SJSA1 (cell line): ENCODE measurements at regions not wholly inside any gene's neighbourhood (a gene's known extent, or its start where the extent isn't known, plus 50 kb on each side); places are given as distances from the start of the nearest gene placed in this dataset.

Source experiments
- DNase-seq, 2 experiments: peaks; one replicate each; pipeline ENCODE4 v3.0.0-alpha.2; 2015 to 2020; ENCODE audit warnings: low spot score in 2 of 2, low read depth in 1 of 2
- H3K27ac ChIP-seq: fragments of 250-450 bp; sonication (Bioruptor Pico); 2 replicates; pipeline ENCODE4 v1.5.1; 2020; ENCODE audit warnings: mild to moderate bottlenecking, moderate library complexity
- H3K27me3 ChIP-seq: fragments of 250-450 bp; sonication (Bioruptor Pico); replicated peaks from 2 replicates; pipeline ENCODE4 v1.5.1; 2020; ENCODE audit warnings: mild to moderate bottlenecking, moderate library complexity
- H3K36me3 ChIP-seq: fragments of 250-450 bp; sonication (Bioruptor Pico); 2 replicates; pipeline ENCODE4 v1.5.1; 2020; ENCODE audit warnings: mild to moderate bottlenecking
- H3K4me1 ChIP-seq: fragments of 250-450 bp; sonication (Bioruptor Pico); replicated peaks from 2 replicates; pipeline ENCODE4 v1.6.1; 2021; ENCODE audit warnings: mild to moderate bottlenecking
- H3K4me3 ChIP-seq: fragments of 250-450 bp; sonication (Bioruptor Pico); 2 replicates; pipeline ENCODE4 v1.5.1; 2020; ENCODE audit warnings: mild to moderate bottlenecking
- H3K9me3 ChIP-seq: fragments of 250-450 bp; sonication (Bioruptor Pico); replicated peaks from 2 replicates; pipeline ENCODE4 v1.5.1; 2020; ENCODE audit warnings: mild to moderate bottlenecking

- Histone ChIP-seq H3K4me3 (no peak overlapping the region), H3K27me3 (no peaks in the 10 kb centered on the region), H3K36me3 (no peaks in the 10 kb centered on the region), H3K9me3 (peaks cover 11% of the 10 kb centered on the region), H3K4me1 (no peaks in the 10 kb centered on the region), H3K27ac (no peak overlapping the region)
- DNase-seq = no peak
Measured at GRCh38 chr18:78677483-78678317, 301.9 kb upstream of the SALL3 start.

GRCh38 chr18:78678318-78678695 lies 301.3 kb upstream of the SALL3 start:
- H3K36me3 ChIP-seq = no peaks in the 10 kb centered on the region
- peaks cover 8% of the 10 kb centered on the region for H3K9me3 ChIP-seq
- H3K27ac ChIP-seq = no peak overlapping the region
- DNase-seq = no peak
- H3K4me3 ChIP-seq = no peak overlapping the region
- no peaks in the 10 kb centered on the region for H3K27me3 ChIP-seq
- no peaks in the 10 kb centered on the region for H3K4me1 ChIP-seq

GRCh38 chr18:78679031-78679430 lies 300.6 kb upstream of the SALL3 start:
- Histone ChIP-seq H3K36me3 (no peaks in the 10 kb centered on the region), H3K9me3 (peaks cover 3% of the 10 kb centered on the region), H3K4me3 (no peak overlapping the region), H3K27me3 (no peaks in the 10 kb centered on the region), H3K27ac (no peak overlapping the region), H3K4me1 (no peaks in the 10 kb centered on the region)
- no peak for DNase-seq

GRCh38 chr18:78679613-78680260 lies 299.9 kb upstream of the SALL3 start:
- no peak for DNase-seq
- Histone ChIP-seq H3K36me3 (no peaks in the 10 kb centered on the region), H3K4me3 (no peak overlapping the region), H3K27me3 (no peaks in the 10 kb centered on the region), H3K27ac (no peak overlapping the region), H3K4me1 (no peaks in the 10 kb centered on the region), H3K9me3 (peaks cover 3% of the 10 kb centered on the region)

- Histone ChIP-seq H3K27ac (no peak overlapping the region), H3K36me3 (no peaks in the 10 kb centered on the region), H3K9me3 (peaks cover 3% of the 10 kb centered on the region), H3K4me3 (no peak overlapping the region), H3K4me1 (no peaks in the 10 kb centered on the region), H3K27me3 (no peaks in the 10 kb centered on the region)
- no peak for DNase-seq
Measured at GRCh38 chr18:78681396-78681795, 298.2 kb upstream of the SALL3 start.

- Histone ChIP-seq H3K27me3 (no peaks in the 10 kb centered on the region), H3K36me3 (no peaks in the 10 kb centered on the region), H3K9me3 (peaks cover 3% of the 10 kb centered on the region), H3K27ac (no peak overlapping the region), H3K4me3 (no peak overlapping the region), H3K4me1 (no peaks in the 10 kb centered on the region)
- DNase-seq = no peak
Measured at GRCh38 chr18:78681934-78682333, 297.7 kb upstream of the SALL3 start.

GRCh38 chr18:78682716-78683115 lies 296.9 kb upstream of the SALL3 start:
- Histone ChIP-seq H3K27ac (no peak overlapping the region), H3K27me3 (no peaks in the 10 kb centered on the region), H3K9me3 (peaks cover 6% of the 10 kb centered on the region)

GRCh38 chr18:78683191-78684010 lies 296.2 kb upstream of the SALL3 start:
- H3K27ac ChIP-seq = no peak overlapping the region
- H3K9me3 ChIP-seq = peaks cover 4% of the 10 kb centered on the region
- no peaks in the 10 kb centered on the region for H3K4me1 ChIP-seq
- no peaks in the 10 kb centered on the region for H3K36me3 ChIP-seq
- H3K4me3 ChIP-seq = no peak overlapping the region
- H3K27me3 ChIP-seq = no peaks in the 10 kb centered on the region
- no peak for DNase-seq

More at GRCh38 chr18:78682716-78683115, 296.9 kb upstream of the SALL3 start:
- no peak for DNase-seq
- H3K4me1 ChIP-seq = no peaks in the 10 kb centered on the region
- H3K36me3 ChIP-seq = no peaks in the 10 kb centered on the region
- no peak overlapping the region for H3K4me3 ChIP-seq

GRCh38 chr18:78685250-78685979 lies 294.2 kb upstream of the SALL3 start:
- Histone ChIP-seq H3K27ac (no peak overlapping the region), H3K4me3 (no peak overlapping the region), H3K27me3 (no peaks in the 10 kb centered on the region), H3K9me3 (peaks cover 7% of the 10 kb centered on the region), H3K36me3 (no peaks in the 10 kb centered on the region), H3K4me1 (no peaks in the 10 kb centered on the region)
- no peak for DNase-seq

GRCh38 chr18:78685980-78686530 lies 293.6 kb upstream of the SALL3 start:
- no peak overlapping the region for H3K27ac ChIP-seq
- H3K36me3 ChIP-seq = no peaks in the 10 kb centered on the region
- H3K4me3 ChIP-seq = no peak overlapping the region
- no peak for DNase-seq
- H3K9me3 ChIP-seq = peaks cover 7% of the 10 kb centered on the region
- H3K4me1 ChIP-seq = no peaks in the 10 kb centered on the region
- H3K27me3 ChIP-seq = no peaks in the 10 kb centered on the region

GRCh38 chr18:78686976-78687685 lies 292.5 kb upstream of the SALL3 start:
- H3K4me3 ChIP-seq = no peak overlapping the region
- DNase-seq = no peak
- no peaks in the 10 kb centered on the region for H3K27me3 ChIP-seq
- peaks cover 9% of the 10 kb centered on the region; the same call in 1 of the 2 replicates for H3K9me3 ChIP-seq
- H3K4me1 ChIP-seq = no peaks in the 10 kb centered on the region
- no peaks in the 10 kb centered on the region for H3K36me3 ChIP-seq
- no peak overlapping the region for H3K27ac ChIP-seq

- Histone ChIP-seq H3K36me3 (no peaks in the 10 kb centered on the region), H3K9me3 (peaks cover 9% of the 10 kb centered on the region; the same call in 1 of the 2 replicates), H3K27ac (no peak overlapping the region), H3K4me3 (no peak overlapping the region), H3K27me3 (no peaks in the 10 kb centered on the region), H3K4me1 (no peaks in the 10 kb centered on the region)
- DNase-seq = no peak
Measured at GRCh38 chr18:78687736-78688135, 291.9 kb upstream of the SALL3 start.

GRCh38 chr18:78688249-78688648 lies 291.4 kb upstream of the SALL3 start:
- Histone ChIP-seq H3K9me3 (peaks cover 9% of the 10 kb centered on the region; the same call in 1 of the 2 replicates), H3K36me3 (no peaks in the 10 kb centered on the region), H3K27ac (no peak overlapping the region), H3K27me3 (no peaks in the 10 kb centered on the region), H3K4me3 (no peak overlapping the region), H3K4me1 (no peaks in the 10 kb centered on the region)
- DNase-seq = no peak
